ENCODE measurements at regions not wholly inside any gene's neighbourhood (a gene's known extent, or its start where the extent isn't known, plus 50 kb on each side); places are given as distances from the start of the nearest gene placed in this dataset.

GRCh38 chr14:54048736-54049135 lies 92.1 kb upstream of the BMP4 start:
- TF ChIP-seq TBP (IDR thresholded peaks at IDR 0.05; ENCODE audit: low read depth, low read length) (no peak), GABPA (IDR thresholded peaks at IDR 0.05; ENCODE audit: borderline replicate concordance, insufficient read depth, low read length) (no peak), SAP30 (IDR thresholded peaks at IDR 0.05; ENCODE audit: insufficient read depth, insufficient replicate concordance, low read length) (no peak), POLR2A (IDR thresholded peaks at IDR 0.05; ENCODE audit: control extremely low read depth in 1 of 2, low read depth in 2 of 2, low read length in 2 of 2) (no peak), CTCF (IDR thresholded peaks at IDR 0.05; ENCODE audit: control extremely low read depth in 1 of 3, insufficient read depth in 1 of 3, low read depth in 1 of 3, low read length in 3 of 3) (no peak), EZH2 (IDR thresholded peaks at IDR 0.05; ENCODE audit: low read depth, low read length, severe bottlenecking) (no peak), POLR2AphosphoS5 (IDR thresholded peaks at IDR 0.05; ENCODE audit: low read depth, low read length) (no peak), KDM1A (IDR thresholded peaks at IDR 0.05; ENCODE audit: borderline replicate concordance, low read length) (no peak)
